Calu3 (cell line): ENCODE measurements at regions not wholly inside any gene's neighbourhood (a gene's known extent, or its start where the extent isn't known, plus 50 kb on each side); places are given as distances from the start of the nearest gene placed in this dataset.

Source experiments
- BruUV-seq: library from RNA; stranded (reverse); fragments of 400-500 nt; replicated peaks from 2 replicates; lab custom pipeline; 2021; lab: Mats Ljungman, UMichigan
- CTCF ChIA-PET: fragments of 300-600 bp; sonication (Branson Sonifier 250); formaldehyde crosslinking; loops from one replicate; lab custom pipeline; 2022; ENCODE audit warnings: antibody characterized with exemption; lab: Charles Lee
- DNase-seq: peaks from one replicate; pipeline ENCODE4 v3.0.0; 2022
- H3K27ac Mint-ChIP-seq: one replicate; pipeline ENCODE4 v1.8.0; 2022; ENCODE audit warnings: mixed read lengths; ENCODE audit not compliant: unreplicated experiment
- H3K27me3 Mint-ChIP-seq: one replicate; pipeline ENCODE4 v1.8.0; 2022; ENCODE audit warnings: mixed read lengths; ENCODE audit not compliant: unreplicated experiment
- H3K36me3 Mint-ChIP-seq: one replicate; pipeline ENCODE4 v1.8.0; 2022; ENCODE audit warnings: mild to moderate bottlenecking, moderate library complexity, mixed read lengths; ENCODE audit not compliant: insufficient read depth, unreplicated experiment
- H3K4me1 Mint-ChIP-seq: one replicate; pipeline ENCODE4 v1.8.0; 2022; ENCODE audit warnings: mild to moderate bottlenecking, low read depth, mixed read lengths; ENCODE audit not compliant: unreplicated experiment
- H3K4me3 Mint-ChIP-seq: one replicate; pipeline ENCODE4 v1.8.0; 2022; ENCODE audit warnings: mild to moderate bottlenecking, low read depth, moderate library complexity, mixed read lengths; ENCODE audit not compliant: unreplicated experiment
- H3K9me3 Mint-ChIP-seq: one replicate; pipeline ENCODE4 v1.8.0; 2022; ENCODE audit warnings: low read depth, mixed read lengths; ENCODE audit not compliant: unreplicated experiment
- CTCF ChIP-seq: fragments of 200-600 bp; IDR thresholded peaks from one replicate; pipeline ENCODE4 v1.8.0; 2022; ENCODE audit warnings: antibody characterized with exemption; ENCODE audit not compliant: unreplicated experiment
- intact Hi-C: fragments of 100-400 bp; cut with micrococcal nuclease; formaldehyde crosslinking; loops from one replicate; pipeline ENCODE4 v1.10.0; 2022; ENCODE audit not compliant: unreplicated experiment

- Mint-ChIP-seq H3K27ac (no peak overlapping the region), H3K4me3 (no peak overlapping the region), H3K4me1 (peaks cover 8% of the 10 kb centered on the region), H3K9me3 (peaks cover 6% of the 10 kb centered on the region), H3K36me3 (no peaks in the 10 kb centered on the region), H3K27me3 (peaks cover 98% of the 10 kb centered on the region)
- DNase-seq = no peak
- CTCF ChIA-PET = no interaction called here
- no TSS peak for BruUV-seq
- intact Hi-C loops = no loop called here
- no peak for TF ChIP-seq CTCF
These were observed 57.8 kb upstream of the SIPA1L2 start for GRCh38 chr1:232687728-232688127.

GRCh38 chr1:232688398-232688797 is 58.5 kb upstream of the SIPA1L2 start:
- intact Hi-C loops = no loop called here
- peaks cover 98% of the 10 kb centered on the region for H3K27me3 Mint-ChIP-seq
- CTCF ChIA-PET = no interaction called here
- H3K27ac Mint-ChIP-seq = no peak overlapping the region
- no TSS peak for BruUV-seq
- no peak for TF ChIP-seq CTCF
- peaks cover 6% of the 10 kb centered on the region for H3K9me3 Mint-ChIP-seq
- DNase-seq = no peak
- peaks cover 8% of the 10 kb centered on the region for H3K4me1 Mint-ChIP-seq
- H3K36me3 Mint-ChIP-seq = no peaks in the 10 kb centered on the region
- H3K4me3 Mint-ChIP-seq = no peak overlapping the region

GRCh38 chr1:232689711-232690110 is 59.8 kb upstream of the SIPA1L2 start:
- Mint-ChIP-seq H3K27me3 (peaks cover 93% of the 10 kb centered on the region), H3K4me3 (no peak overlapping the region), H3K36me3 (no peaks in the 10 kb centered on the region), H3K27ac (no peak overlapping the region), H3K4me1 (peaks cover 2% of the 10 kb centered on the region), H3K9me3 (peaks cover 6% of the 10 kb centered on the region)
- DNase-seq = no peak
- BruUV-seq = no TSS peak
- intact Hi-C loops = no loop called here
- no peak for TF ChIP-seq CTCF
- CTCF ChIA-PET = interaction anchor here (0.6 kb wide), 1 partner anchor 73 kb away, joined by 3 read pairs; no protein-coding TSS in a partner anchor

- CTCF ChIA-PET = no interaction called here
These were observed 60.5 kb upstream of the SIPA1L2 start for GRCh38 chr1:232690285-232690935.

More at GRCh38 chr1:232690285-232690935, 60.5 kb upstream of the SIPA1L2 start:
- Mint-ChIP-seq H3K4me3 (no peak overlapping the region), H3K4me1 (no peaks in the 10 kb centered on the region), H3K27ac (no peak overlapping the region), H3K27me3 (peaks cover 86% of the 10 kb centered on the region), H3K36me3 (no peaks in the 10 kb centered on the region), H3K9me3 (peaks cover 6% of the 10 kb centered on the region)
- no peak for DNase-seq
- intact Hi-C loops = no loop called here
- no TSS peak for BruUV-seq
- no peak for TF ChIP-seq CTCF
